ENCODE measurements at regions not wholly inside any gene's neighbourhood (a gene's known extent, or its start where the extent isn't known, plus 50 kb on each side); places are given as distances from the start of the nearest gene placed in this dataset.
A peak's percentile ranks its signal among the peaks of the same experiment; 100 is the strongest.

- no peaks in the 10 kb centered on the region for H3K36me3 ChIP-seq (ENCODE audit: control insufficient read depth, insufficient read depth, low read length)
- no peak overlapping the region for H3K4me3 ChIP-seq (ENCODE audit: low read length)
- no CpG with 5 or more reads among the region's 1 CpG for WGBS (ENCODE audit: insufficient coverage)
- peaks cover 3% of the 10 kb centered on the region for H3K9me3 ChIP-seq (replicated peaks; ENCODE audit: control insufficient read depth, low read depth, low read length)
- H3K27me3 ChIP-seq (ENCODE audit: control insufficient read depth, insufficient read depth, low read length), result no peaks in the 10 kb centered on the region
- no peak overlapping the region for H3K27ac ChIP-seq (ENCODE audit: low read length)
- no peak for DNase-seq
- H3K4me1 ChIP-seq (ENCODE audit: control insufficient read depth, insufficient read depth, low read length), result no peaks in the 10 kb centered on the region
These were observed 1200.8 kb upstream of the GYPC start for GRCh38 chr2:125455110-125455509.

GRCh38 chr2:125456693-125457363 is 1199.1 kb upstream of the GYPC start:
- Histone ChIP-seq H3K27ac (ENCODE audit: low read length) (no peak overlapping the region), H3K9me3 (replicated peaks; ENCODE audit: control insufficient read depth, low read depth, low read length) (no peaks in the 10 kb centered on the region), H3K4me1 (ENCODE audit: control insufficient read depth, insufficient read depth, low read length) (no peaks in the 10 kb centered on the region), H3K27me3 (ENCODE audit: control insufficient read depth, insufficient read depth, low read length) (no peaks in the 10 kb centered on the region), H3K36me3 (ENCODE audit: control insufficient read depth, insufficient read depth, low read length) (no peaks in the 10 kb centered on the region), H3K4me3 (ENCODE audit: low read length) (no peak overlapping the region)
- peak; percentile 68 for DNase-seq
- no CpG with 5 or more reads among the region's 3 CpGs for WGBS (ENCODE audit: insufficient coverage)

- 69% methylated on average over 12 of the region's 12 CpGs for whole genome bisulfite sequencing (ENCODE audit: insufficient coverage)
- no peak overlapping the region for H3K4me3 ChIP-seq (ENCODE audit: low read length)
- no peak overlapping the region for H3K27ac ChIP-seq (ENCODE audit: low read length)
- H3K4me1 ChIP-seq (ENCODE audit: control insufficient read depth, insufficient read depth, low read length), result no peaks in the 10 kb centered on the region
- peak; percentile 12 for DNase-seq
- H3K36me3 ChIP-seq (ENCODE audit: control insufficient read depth, insufficient read depth, low read length), result no peaks in the 10 kb centered on the region
- no peaks in the 10 kb centered on the region for H3K27me3 ChIP-seq (ENCODE audit: control insufficient read depth, insufficient read depth, low read length)
- H3K9me3 ChIP-seq (replicated peaks; ENCODE audit: control insufficient read depth, low read depth, low read length), result peaks cover 12% of the 10 kb centered on the region
These were observed 1184.0 kb upstream of the GYPC start for GRCh38 chr2:125471963-125472362.

- Histone ChIP-seq H3K36me3 (ENCODE audit: control insufficient read depth, insufficient read depth, low read length) (no peaks in the 10 kb centered on the region), H3K27me3 (ENCODE audit: control insufficient read depth, insufficient read depth, low read length) (no peaks in the 10 kb centered on the region), H3K4me3 (ENCODE audit: low read length) (no peak overlapping the region), H3K27ac (ENCODE audit: low read length) (no peak overlapping the region), H3K4me1 (ENCODE audit: control insufficient read depth, insufficient read depth, low read length) (no peaks in the 10 kb centered on the region), H3K9me3 (replicated peaks; ENCODE audit: control insufficient read depth, low read depth, low read length) (peaks cover 15% of the 10 kb centered on the region)
- DNase-seq, result no peak
- 92% methylated on average over 24 of the region's 24 CpGs for WGBS (ENCODE audit: insufficient coverage)
These were observed 1176.8 kb upstream of the GYPC start for GRCh38 chr2:125479143-125479636.

- no peak overlapping the region for H3K4me3 ChIP-seq (ENCODE audit: low read length)
- no peaks in the 10 kb centered on the region for H3K27me3 ChIP-seq (ENCODE audit: control insufficient read depth, insufficient read depth, low read length)
- no peak for DNase-seq
- no peaks in the 10 kb centered on the region for H3K9me3 ChIP-seq (replicated peaks; ENCODE audit: control insufficient read depth, low read depth, low read length)
- no peaks in the 10 kb centered on the region for H3K4me1 ChIP-seq (ENCODE audit: control insufficient read depth, insufficient read depth, low read length)
- no peak overlapping the region for H3K27ac ChIP-seq (ENCODE audit: low read length)
- WGBS (ENCODE audit: insufficient coverage), result no CpG with 5 or more reads among the region's 4 CpGs
- H3K36me3 ChIP-seq (ENCODE audit: control insufficient read depth, insufficient read depth, low read length), result no peaks in the 10 kb centered on the region
These were observed 1165.7 kb upstream of the GYPC start for GRCh38 chr2:125490308-125490707.

- H3K4me3 ChIP-seq (ENCODE audit: low read length), result no peak overlapping the region
- no peak overlapping the region for H3K27ac ChIP-seq (ENCODE audit: low read length)
- DNase-seq, result no peak
- H3K36me3 ChIP-seq (ENCODE audit: control insufficient read depth, insufficient read depth, low read length), result no peaks in the 10 kb centered on the region
- no CpG with 5 or more reads among the region's 3 CpGs for WGBS (ENCODE audit: insufficient coverage)
- no peaks in the 10 kb centered on the region for H3K9me3 ChIP-seq (replicated peaks; ENCODE audit: control insufficient read depth, low read depth, low read length)
- H3K27me3 ChIP-seq (ENCODE audit: control insufficient read depth, insufficient read depth, low read length), result no peaks in the 10 kb centered on the region
- H3K4me1 ChIP-seq (ENCODE audit: control insufficient read depth, insufficient read depth, low read length), result no peaks in the 10 kb centered on the region
These were observed 1164.3 kb upstream of the GYPC start for GRCh38 chr2:125491663-125492062.

- no peak overlapping the region for H3K4me3 ChIP-seq (ENCODE audit: low read length)
- H3K36me3 ChIP-seq (ENCODE audit: control insufficient read depth, insufficient read depth, low read length), result no peaks in the 10 kb centered on the region
- WGBS (ENCODE audit: insufficient coverage), result no CpG with 5 or more reads among the region's 1 CpG
- no peaks in the 10 kb centered on the region for H3K27me3 ChIP-seq (ENCODE audit: control insufficient read depth, insufficient read depth, low read length)
- no peak overlapping the region for H3K27ac ChIP-seq (ENCODE audit: low read length)
- H3K9me3 ChIP-seq (replicated peaks; ENCODE audit: control insufficient read depth, low read depth, low read length), result peaks cover 15% of the 10 kb centered on the region
- no peak for DNase-seq
- no peaks in the 10 kb centered on the region for H3K4me1 ChIP-seq (ENCODE audit: control insufficient read depth, insufficient read depth, low read length)
These were observed 1143.6 kb upstream of the GYPC start for GRCh38 chr2:125512313-125512712.

- Histone ChIP-seq H3K36me3 (ENCODE audit: control insufficient read depth, insufficient read depth, low read length) (no peaks in the 10 kb centered on the region), H3K9me3 (replicated peaks; ENCODE audit: control insufficient read depth, low read depth, low read length) (peaks cover 15% of the 10 kb centered on the region), H3K27ac (ENCODE audit: low read length) (no peak overlapping the region), H3K4me3 (ENCODE audit: low read length) (no peak overlapping the region), H3K27me3 (ENCODE audit: control insufficient read depth, insufficient read depth, low read length) (no peaks in the 10 kb centered on the region), H3K4me1 (ENCODE audit: control insufficient read depth, insufficient read depth, low read length) (no peaks in the 10 kb centered on the region)
- WGBS (ENCODE audit: insufficient coverage), result no CpG with 5 or more reads among the region's 3 CpGs
- no peak for DNase-seq
These were observed 1139.4 kb upstream of the GYPC start for GRCh38 chr2:125516496-125517109.

- H3K9me3 ChIP-seq (replicated peaks; ENCODE audit: control insufficient read depth, low read depth, low read length), result no peaks in the 10 kb centered on the region
- WGBS (ENCODE audit: insufficient coverage), result 70% methylated on average over 5 of the region's 5 CpGs
- no peaks in the 10 kb centered on the region for H3K4me1 ChIP-seq (ENCODE audit: control insufficient read depth, insufficient read depth, low read length)
- H3K36me3 ChIP-seq (ENCODE audit: control insufficient read depth, insufficient read depth, low read length), result no peaks in the 10 kb centered on the region
- H3K27me3 ChIP-seq (ENCODE audit: control insufficient read depth, insufficient read depth, low read length), result no peaks in the 10 kb centered on the region
- DNase-seq, result no peak
- no peak overlapping the region for H3K4me3 ChIP-seq (ENCODE audit: low read length)
- H3K27ac ChIP-seq (ENCODE audit: low read length), result no peak overlapping the region
These were observed 1129.9 kb upstream of the GYPC start for GRCh38 chr2:125526093-125526492.

- Histone ChIP-seq H3K27me3 (ENCODE audit: control insufficient read depth, insufficient read depth, low read length) (no peaks in the 10 kb centered on the region), H3K4me1 (ENCODE audit: control insufficient read depth, insufficient read depth, low read length) (no peaks in the 10 kb centered on the region), H3K4me3 (ENCODE audit: low read length) (no peak overlapping the region), H3K9me3 (replicated peaks; ENCODE audit: control insufficient read depth, low read depth, low read length) (no peaks in the 10 kb centered on the region), H3K36me3 (ENCODE audit: control insufficient read depth, insufficient read depth, low read length) (no peaks in the 10 kb centered on the region), H3K27ac (ENCODE audit: low read length) (no peak overlapping the region)
- WGBS (ENCODE audit: insufficient coverage), result no CpG with 5 or more reads among the region's 1 CpG
- DNase-seq, result no peak
These were observed 1120.9 kb upstream of the GYPC start for GRCh38 chr2:125535089-125535488.
